Neural progenitor cell (in vitro differentiated cells): ENCODE measurements at regions not wholly inside any gene's neighbourhood (a gene's known extent, or its start where the extent isn't known, plus 50 kb on each side); places are given as distances from the start of the nearest gene placed in this dataset.

Experiments
- DNase-seq: peaks from one replicate; pipeline ENCODE4 v3.0.0-alpha.2; 2016; ENCODE audit warnings: low spot score
- H2AFZ ChIP-seq: fragments of 200-600 bp; sonication (generic); replicated peaks from 2 replicates; pipeline ENCODE4 v1.6.1; 2016; ENCODE audit warnings: antibody characterized with exemption
- H3F3A ChIP-seq: fragments of 200-600 bp; sonication (generic); 2 replicates; pipeline ENCODE4 v1.6.1; 2016; ENCODE audit warnings: antibody characterized with exemption, low read depth
- H3K27ac ChIP-seq: fragments of 200-600 bp; sonication (generic); 2 replicates; pipeline ENCODE4 v1.5.1; 2016; ENCODE audit warnings: mild to moderate bottlenecking
- H3K27me3 ChIP-seq: fragments of 200-600 bp; sonication (generic); 2 replicates; pipeline ENCODE4 v1.6.1; 2016; ENCODE audit warnings: mild to moderate bottlenecking, moderate library complexity
- H3K36me3 ChIP-seq: fragments of 200-600 bp; sonication (generic); 2 replicates; pipeline ENCODE4 v1.5.1; 2016
- H3K4me1 ChIP-seq: fragments of 200-600 bp; sonication (generic); 2 replicates; pipeline ENCODE4 v1.6.1; 2016; ENCODE audit warnings: mixed run types
- H3K4me2 ChIP-seq: fragments of 200-600 bp; sonication (generic); 2 replicates; pipeline ENCODE4 v1.6.1; 2016
- H3K4me3 ChIP-seq: fragments of 200-600 bp; sonication (generic); 2 replicates; pipeline ENCODE4 v1.5.1; 2016
- H3K79me2 ChIP-seq: fragments of 200-600 bp; sonication (generic); 2 replicates; pipeline ENCODE4 v1.6.1; 2016; ENCODE audit warnings: low read depth
- H3K9ac ChIP-seq: fragments of 200-600 bp; sonication (generic); 2 replicates; pipeline ENCODE4 v1.6.1; 2016
- H3K9me3 ChIP-seq: fragments of 200-600 bp; sonication (generic); 2 replicates; pipeline ENCODE4 v1.5.1; 2016; ENCODE audit warnings: low read depth
- H4K20me1 ChIP-seq: fragments of 200-600 bp; sonication (generic); 2 replicates; pipeline ENCODE4 v1.6.1; 2016; ENCODE audit warnings: low read depth
- H3K27ac Mint-ChIP-seq: 3 replicates; pipeline ENCODE4 v1.8.0; 2021; ENCODE audit warnings: mixed read lengths
- H3K27me3 Mint-ChIP-seq: 2 replicates; pipeline ENCODE4 v1.8.0; 2022; ENCODE audit warnings: low read depth, mild to moderate bottlenecking, inconsistent platforms, moderate library complexity, mixed read lengths; ENCODE audit not compliant: insufficient read depth
- H3K36me3 Mint-ChIP-seq: 3 replicates; pipeline ENCODE4 v1.8.0; 2021; ENCODE audit warnings: mixed read lengths
- H3K4me1 Mint-ChIP-seq: 3 replicates; pipeline ENCODE4 v1.8.0; 2021; ENCODE audit warnings: mixed read lengths
- H3K4me3 Mint-ChIP-seq: 3 replicates; pipeline ENCODE4 v1.8.0; 2021; ENCODE audit warnings: mild to moderate bottlenecking, moderate library complexity, mixed read lengths
- H3K9me3 Mint-ChIP-seq: 3 replicates; pipeline ENCODE4 v1.8.0; 2020; ENCODE audit warnings: mixed read lengths
- CTCF ChIP-seq: fragments of 200-600 bp; sonication (generic); IDR thresholded peaks from 2 replicates; pipeline ENCODE4 v1.5.1; 2017; ENCODE audit warnings: antibody characterized with exemption, mild to moderate bottlenecking
- EZH2 ChIP-seq: fragments of 200-600 bp; sonication (generic); IDR thresholded peaks from 2 replicates; pipeline ENCODE4 v1.6.1; 2017; ENCODE audit warnings: antibody characterized with exemption, mild to moderate bottlenecking, moderate library complexity
- EZH2phosphoT487 ChIP-seq: fragments of 200-600 bp; sonication (generic); IDR thresholded peaks from 2 replicates; pipeline ENCODE4 v1.6.1; 2017; ENCODE audit warnings: antibody characterized with exemption

GRCh38 chrX:39398215-39398962 lies 597.1 kb downstream of the MID1IP1 start:
- Histone ChIP-seq H3K4me3 (no peak overlapping the region), H3K36me3 (no peaks in the 10 kb centered on the region), H3K27me3 (no peaks in the 10 kb centered on the region), H4K20me1 (no peaks in the 10 kb centered on the region), H3K79me2 (no peaks in the 10 kb centered on the region), H3F3A (no peaks in the 10 kb centered on the region), H3K27ac (no peak overlapping the region), H3K9ac (no peak overlapping the region), H3K4me2 (no peak overlapping the region), H3K4me1 (no peaks in the 10 kb centered on the region), H2AFZ (no peak overlapping the region), H3K9me3 (no peaks in the 10 kb centered on the region)
- Mint-ChIP-seq H3K27me3 (peaks cover 2% of the 10 kb centered on the region), H3K4me1 (peaks cover 5% of the 10 kb centered on the region), H3K4me3 (no peak overlapping the region), H3K27ac (no peak overlapping the region), H3K36me3 (no peaks in the 10 kb centered on the region), H3K9me3 (no peaks in the 10 kb centered on the region)
- DNase-seq = no peak
- TF ChIP-seq EZH2phosphoT487 (no peak), CTCF (no peak), EZH2 (no peak)

GRCh38 chrX:39398963-39399261 lies 597.7 kb downstream of the MID1IP1 start:
- Histone ChIP-seq H3K79me2 (no peaks in the 10 kb centered on the region), H3K9me3 (no peaks in the 10 kb centered on the region), H3K27ac (no peak overlapping the region), H3K4me3 (no peak overlapping the region), H3K4me2 (no peak overlapping the region), H3K36me3 (no peaks in the 10 kb centered on the region), H3K9ac (no peak overlapping the region), H4K20me1 (no peaks in the 10 kb centered on the region), H3K27me3 (no peaks in the 10 kb centered on the region), H2AFZ (no peak overlapping the region), H3K4me1 (no peaks in the 10 kb centered on the region), H3F3A (no peaks in the 10 kb centered on the region)
- H3K36me3 Mint-ChIP-seq = no peaks in the 10 kb centered on the region
- no peak for DNase-seq
- H3K27me3 Mint-ChIP-seq = peaks cover 2% of the 10 kb centered on the region
- H3K4me1 Mint-ChIP-seq = peaks cover 5% of the 10 kb centered on the region
- H3K9me3 Mint-ChIP-seq = no peaks in the 10 kb centered on the region
- TF ChIP-seq CTCF = no peak
- no peak overlapping the region for H3K4me3 Mint-ChIP-seq
- H3K27ac Mint-ChIP-seq = no peak overlapping the region

- H3K27me3 Mint-ChIP-seq = peaks cover 2% of the 10 kb centered on the region
- no peaks in the 10 kb centered on the region for H3K9me3 ChIP-seq
- no peaks in the 10 kb centered on the region for H3F3A ChIP-seq
These were observed 598.1 kb downstream of the MID1IP1 start for GRCh38 chrX:39399387-39399786.

More at GRCh38 chrX:39399387-39399786, 598.1 kb downstream of the MID1IP1 start:
- Histone ChIP-seq H3K36me3 (no peaks in the 10 kb centered on the region), H3K27ac (no peak overlapping the region), H3K4me3 (no peak overlapping the region), H3K4me2 (no peak overlapping the region), H3K4me1 (no peaks in the 10 kb centered on the region), H4K20me1 (no peaks in the 10 kb centered on the region), H2AFZ (no peak overlapping the region), H3K27me3 (no peaks in the 10 kb centered on the region), H3K9ac (no peak overlapping the region), H3K79me2 (no peaks in the 10 kb centered on the region)
- TF ChIP-seq EZH2 (no peak), EZH2phosphoT487 (no peak), CTCF (no peak)
- H3K4me1 Mint-ChIP-seq = peaks cover 5% of the 10 kb centered on the region
- no peaks in the 10 kb centered on the region for H3K36me3 Mint-ChIP-seq
- no peak overlapping the region for H3K27ac Mint-ChIP-seq
- H3K9me3 Mint-ChIP-seq = no peaks in the 10 kb centered on the region
- H3K4me3 Mint-ChIP-seq = no peak overlapping the region
- no peak for DNase-seq
